HuH-7 (cell line): ENCODE measurements at regions not wholly inside any gene's neighbourhood (a gene's known extent, or its start where the extent isn't known, plus 50 kb on each side); places are given as distances from the start of the nearest gene placed in this dataset.
"Not testable (repeated sequence)": the region's sequence is repeated elsewhere in the genome, so short reads cannot be mapped to it uniquely, and the experiment has no call there.

Experiments used
- DNase-seq: peaks from one replicate; pipeline ENCODE4 v3.0.0; 2011; ENCODE audit warnings: low spot score

- no peak for DNase-seq
Measured at GRCh38 chr5:60066502-60066901, 173.0 kb upstream of the PDE4D start.

GRCh38 chr5:60060389-60060788 lies 166.9 kb upstream of the PDE4D start:
- DNase-seq: no peak

GRCh38 chr5:60056191-60056590 lies 162.7 kb upstream of the PDE4D start:
- DNase-seq: no peak

GRCh38 chr5:60055168-60055567 lies 161.6 kb upstream of the PDE4D start:
- no peak for DNase-seq

- not testable (repeated sequence) for DNase-seq
Measured at GRCh38 chr5:60041996-60042664, 148.6 kb upstream of the PDE4D start.

GRCh38 chr5:60041508-60041907 lies 148.0 kb upstream of the PDE4D start:
- DNase-seq: not testable (repeated sequence)

- no peak for DNase-seq
Measured at GRCh38 chr5:60036192-60036938, 142.8 kb upstream of the PDE4D start.

- no peak for DNase-seq
Measured at GRCh38 chr5:60026161-60026560, 132.6 kb upstream of the PDE4D start.

- no peak for DNase-seq
Measured at GRCh38 chr5:60024104-60024503, 130.6 kb upstream of the PDE4D start.

GRCh38 chr5:60023255-60023654 lies 129.7 kb upstream of the PDE4D start:
- DNase-seq: no peak

- no peak for DNase-seq
Measured at GRCh38 chr5:60020457-60020856, 126.9 kb upstream of the PDE4D start.

GRCh38 chr5:60018960-60019359 lies 125.4 kb upstream of the PDE4D start:
- not testable (repeated sequence) for DNase-seq

GRCh38 chr5:60018091-60018490 lies 124.6 kb upstream of the PDE4D start:
- no peak for DNase-seq

GRCh38 chr5:60014331-60014730 lies 120.8 kb upstream of the PDE4D start:
- no peak for DNase-seq

GRCh38 chr5:60010853-60011252 lies 117.3 kb upstream of the PDE4D start:
- no peak for DNase-seq

- DNase-seq: no peak
Measured at GRCh38 chr5:60010328-60010727, 116.8 kb upstream of the PDE4D start.

- no peak for DNase-seq
Measured at GRCh38 chr5:60007729-60008128, 114.2 kb upstream of the PDE4D start.

- no peak for DNase-seq
Measured at GRCh38 chr5:59999056-59999455, 105.5 kb upstream of the PDE4D start.

GRCh38 chr5:59992206-59992605 lies 98.7 kb upstream of the PDE4D start:
- no peak for DNase-seq

- DNase-seq: no peak
Measured at GRCh38 chr5:59988396-59988795, 94.9 kb upstream of the PDE4D start.

- DNase-seq: no peak
Measured at GRCh38 chr5:59976342-59976741, 82.8 kb upstream of the PDE4D start.

GRCh38 chr5:59972043-59972442 lies 78.5 kb upstream of the PDE4D start:
- no peak for DNase-seq

- no peak for DNase-seq
Measured at GRCh38 chr5:59959330-59959729, 65.8 kb upstream of the PDE4D start.
